B cell (primary cell): ENCODE measurements at regions not wholly inside any gene's neighbourhood (a gene's known extent, or its start where the extent isn't known, plus 50 kb on each side); places are given as distances from the start of the nearest gene placed in this dataset.

Experiments used
- ATAC-seq: fragments of 200-7000 bp; cut with Tn5 transposase; one replicate; pipeline ENCODE4 v1.10.0; 2021; ENCODE audit warnings: low read depth, mild to moderate bottlenecking, moderate number of reproducible peaks, moderate library complexity
- CTCF ChIA-PET: fragments of 350-600 bp; sonication (Branson Sonifier 250); formaldehyde crosslinking; loops from one replicate; lab custom pipeline; 2021; ENCODE audit warnings: antibody characterized with exemption, inconsistent platforms; lab: Charles Lee
- POLR2A ChIA-PET: fragments of 350-600 bp; sonication (Branson Sonifier 250); formaldehyde crosslinking; loops from one replicate; lab custom pipeline; 2021; ENCODE audit warnings: antibody characterized with exemption; lab: Charles Lee
- DNase-seq: peaks from one replicate; pipeline ENCODE4 v3.0.0; 2013
- H2AFZ ChIP-seq: 2 replicates; pipeline ENCODE4 v1.6.1; 2012; ENCODE audit warnings: mild to moderate bottlenecking, low read depth, low read length; ENCODE audit not compliant: insufficient read depth, poor library complexity, severe bottlenecking
- H3K27ac ChIP-seq, 2 donors: 1 replicate in 1 of 2; 2 replicates in 1 of 2; pipeline ENCODE4 v1.5.1; 2012 to 2013; ENCODE audit warnings: low read length in 2 of 2, mild to moderate bottlenecking in 2 of 2, moderate library complexity in 1 of 2
- H3K27me3 ChIP-seq, 4 experiments: fragments of 200-600 bp in 1 of 4; sonication (generic) in 1 of 4; replicated peaks in 1 of 4; 1 replicate in 2 of 4; 2 replicates in 2 of 4; pipeline versions ENCODE4 v1.6.1 to v1.7.0; 2013 to 2016; ENCODE audit warnings: low read length in 3 of 4, mild to moderate bottlenecking in 2 of 4, mixed read lengths in 1 of 4, moderate library complexity in 1 of 4; ENCODE audit not compliant: insufficient read depth in 4 of 4, control insufficient read depth in 3 of 4; ENCODE audit errors: control extremely low read depth in 1 of 4
- H3K36me3 ChIP-seq, 2 experiments: replicated peaks in 1 of 2; 1 replicate in 1 of 2; 2 replicates in 1 of 2; pipeline versions ENCODE4 v1.6.1 to v1.7.1; 2013; ENCODE audit warnings: low read length in 1 of 2; ENCODE audit not compliant: insufficient read depth in 2 of 2, control insufficient read depth in 1 of 2; ENCODE audit errors: control extremely low read depth in 1 of 2, extremely low read depth in 1 of 2
- H3K4me1 ChIP-seq, 2 donors: fragments of 200-600 bp in 1 of 2; sonication (generic) in 1 of 2; 1 replicate in 1 of 2; 2 replicates in 1 of 2; pipeline versions ENCODE4 v1.5.1 to v1.6.1; 2013 to 2017; ENCODE audit warnings: low read length in 2 of 2; ENCODE audit not compliant: control insufficient read depth in 2 of 2, insufficient read depth in 2 of 2
- H3K4me2 ChIP-seq: replicated peaks from 2 replicates; pipeline ENCODE3; 2012; ENCODE audit warnings: mild to moderate bottlenecking, low read depth, low read length; ENCODE audit not compliant: poor library complexity, severe bottlenecking
- H3K4me3 ChIP-seq, 5 experiments: fragments of 200-600 bp in 1 of 5; sonication (generic) in 1 of 5; 1 replicate in 3 of 5; 2 replicates in 2 of 5; pipeline versions ENCODE4 v1.5.1 to v1.7.0; 2011 to 2016; ENCODE audit warnings: low read length in 4 of 5, mild to moderate bottlenecking in 4 of 5, low read depth in 2 of 5, control low read depth in 1 of 5, moderate library complexity in 1 of 5; ENCODE audit not compliant: insufficient read depth in 1 of 5; ENCODE audit errors: control extremely low read depth in 1 of 5, extremely low read depth in 1 of 5
- H3K79me2 ChIP-seq: fragments of 200-600 bp; sonication (generic); one replicate; pipeline ENCODE4 v1.6.0; 2016; ENCODE audit warnings: low read length; ENCODE audit not compliant: control insufficient read depth, insufficient read depth
- H3K9ac ChIP-seq: fragments of 200-600 bp; sonication (generic); 2 replicates; pipeline ENCODE4 v1.6.1; 2017; ENCODE audit warnings: mild to moderate bottlenecking, low read length, moderate library complexity
- H3K9me3 ChIP-seq, 3 donors: one replicate each; pipeline versions ENCODE4 v1.6.1 to v1.7.1; 2013; ENCODE audit warnings: low read length in 2 of 3; ENCODE audit not compliant: control insufficient read depth in 2 of 3, insufficient read depth in 1 of 3; ENCODE audit errors: control extremely low read depth in 1 of 3
- H4K20me1 ChIP-seq: 2 replicates; pipeline ENCODE4 v1.6.0; 2012; ENCODE audit warnings: mild to moderate bottlenecking, low read length; ENCODE audit not compliant: insufficient read depth, control insufficient read depth, poor library complexity, severe bottlenecking
- H3K27ac Mint-ChIP-seq: one replicate; pipeline ENCODE4 v1.8.0; 2021; ENCODE audit warnings: mixed read lengths
- H3K27me3 Mint-ChIP-seq: one replicate; pipeline ENCODE4 v1.8.0; 2021; ENCODE audit warnings: mixed read lengths
- H3K4me1 Mint-ChIP-seq: one replicate; pipeline ENCODE4 v1.8.0; 2021; ENCODE audit warnings: mixed read lengths
- H3K4me3 Mint-ChIP-seq: one replicate; pipeline ENCODE4 v1.8.0; 2021; ENCODE audit warnings: mixed read lengths
- H3K9me3 Mint-ChIP-seq: one replicate; pipeline ENCODE4 v1.8.0; 2022; ENCODE audit warnings: mixed read lengths; ENCODE audit not compliant: insufficient read depth
- EZH2 ChIP-seq: IDR thresholded peaks from 2 replicates; pipeline ENCODE4 v1.6.1; 2012; ENCODE audit warnings: borderline replicate concordance, low read depth, mild to moderate bottlenecking, moderate library complexity, low read length; ENCODE audit not compliant: insufficient read depth, poor library complexity, severe bottlenecking
- WGBS: methylation state at CpG from one replicate; pipeline ENCODE4 v1.1.5; 2013; ENCODE audit warnings: missing lambda C conversion rate; ENCODE audit not compliant: insufficient coverage; 5-methylcytosine and 5-hydroxymethylcytosine counted together
- intact Hi-C: fragments of 100-400 bp; cut with micrococcal nuclease; formaldehyde crosslinking; loops from one replicate; pipeline ENCODE4 v1.10.0; 2022
- TF ChIP-seq, protein P1 (sequence below): fragments of 200-600 bp; IDR thresholded peaks from one replicate; pipeline ENCODE4 v1.8.0; 2022; ENCODE audit warnings: antibody characterized with exemption, mild to moderate bottlenecking

- H3K4me1 Mint-ChIP-seq = no peaks in the 10 kb centered on the region
- H3K4me3 ChIP-seq = no peak overlapping the region
- H3K27me3 Mint-ChIP-seq = no peaks in the 10 kb centered on the region
- no peak overlapping the region for H3K4me3 Mint-ChIP-seq
- ChIA-PET POLR2A (no interaction called here), CTCF (no interaction called here)
- no peak overlapping the region for H3K4me2 ChIP-seq
- TF ChIP-seq EZH2 = no peak
- TF ChIP-seq, protein P1, sequence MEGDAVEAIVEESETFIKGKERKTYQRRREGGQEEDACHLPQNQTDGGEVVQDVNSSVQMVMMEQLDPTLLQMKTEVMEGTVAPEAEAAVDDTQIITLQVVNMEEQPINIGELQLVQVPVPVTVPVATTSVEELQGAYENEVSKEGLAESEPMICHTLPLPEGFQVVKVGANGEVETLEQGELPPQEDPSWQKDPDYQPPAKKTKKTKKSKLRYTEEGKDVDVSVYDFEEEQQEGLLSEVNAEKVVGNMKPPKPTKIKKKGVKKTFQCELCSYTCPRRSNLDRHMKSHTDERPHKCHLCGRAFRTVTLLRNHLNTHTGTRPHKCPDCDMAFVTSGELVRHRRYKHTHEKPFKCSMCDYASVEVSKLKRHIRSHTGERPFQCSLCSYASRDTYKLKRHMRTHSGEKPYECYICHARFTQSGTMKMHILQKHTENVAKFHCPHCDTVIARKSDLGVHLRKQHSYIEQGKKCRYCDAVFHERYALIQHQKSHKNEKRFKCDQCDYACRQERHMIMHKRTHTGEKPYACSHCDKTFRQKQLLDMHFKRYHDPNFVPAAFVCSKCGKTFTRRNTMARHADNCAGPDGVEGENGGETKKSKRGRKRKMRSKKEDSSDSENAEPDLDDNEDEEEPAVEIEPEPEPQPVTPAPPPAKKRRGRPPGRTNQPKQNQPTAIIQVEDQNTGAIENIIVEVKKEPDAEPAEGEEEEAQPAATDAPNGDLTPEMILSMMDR = no peak
- peaks cover 3% of the 10 kb centered on the region for H3K9me3 Mint-ChIP-seq
- intact Hi-C loops = no loop called here
- H3K9me3 ChIP-seq = peaks cover 0 to 14% (median 7%) of the 10 kb centered on the region in 3 donors
- H4K20me1 ChIP-seq = no peaks in the 10 kb centered on the region
- no peak overlapping the region for H2AFZ ChIP-seq
- H3K27ac ChIP-seq = no peak overlapping the region
- WGBS = no CpG with 5 or more reads among the region's 1 CpG
- DNase-seq (no peak), ATAC-seq (no peak)
- H3K9ac ChIP-seq = no peak overlapping the region
- no peaks in the 10 kb centered on the region for H3K79me2 ChIP-seq
- no peak overlapping the region for H3K27ac Mint-ChIP-seq
- H3K4me1 ChIP-seq = no peaks in the 10 kb centered on the region
- H3K36me3 ChIP-seq = no peaks in the 10 kb centered on the region
- no peaks in the 10 kb centered on the region for H3K27me3 ChIP-seq
These were observed 290.1 kb upstream of the CNTN4 start for GRCh38 chr3:1808590-1808989.

GRCh38 chr3:1823867-1824266 is 274.8 kb upstream of the CNTN4 start:
- ChIA-PET CTCF (no interaction called here), POLR2A (no interaction called here)
- no peak overlapping the region for H2AFZ ChIP-seq
- no peaks in the 10 kb centered on the region for H3K27me3 ChIP-seq
- DNase-seq (no peak), ATAC-seq (no peak)
- no CpG with 5 or more reads among the region's 5 CpGs for WGBS
- intact Hi-C loops = no loop called here
- no peaks in the 10 kb centered on the region for H3K79me2 ChIP-seq
- H3K4me1 ChIP-seq = no peaks in the 10 kb centered on the region
- no peak overlapping the region for H3K4me2 ChIP-seq
- H3K9me3 ChIP-seq = no peaks in the 10 kb centered on the region
- Mint-ChIP-seq H3K27ac (no peak overlapping the region), H3K27me3 (no peaks in the 10 kb centered on the region), H3K9me3 (no peaks in the 10 kb centered on the region), H3K4me1 (no peaks in the 10 kb centered on the region), H3K4me3 (no peak overlapping the region)
- no peak overlapping the region for H3K27ac ChIP-seq
- H3K36me3 ChIP-seq = no peaks in the 10 kb centered on the region
- no peak overlapping the region for H3K4me3 ChIP-seq
- TF ChIP-seq, protein P1 = no peak
- TF ChIP-seq EZH2 = no peak
- no peaks in the 10 kb centered on the region for H4K20me1 ChIP-seq
- H3K9ac ChIP-seq = no peak overlapping the region
